RPMI7951 (cell line): ENCODE measurements at regions not wholly inside any gene's neighbourhood (a gene's known extent, or its start where the extent isn't known, plus 50 kb on each side); places are given as distances from the start of the nearest gene placed in this dataset.
A peak's percentile ranks its signal among the peaks of the same experiment; 100 is the strongest.
"Not testable (repeated sequence)": the region's sequence is repeated elsewhere in the genome, so short reads cannot be mapped to it uniquely, and the experiment has no call there.

Source experiments
- DNase-seq: peaks from one replicate; pipeline ENCODE4 v3.0.0-alpha.2; 2012; ENCODE audit warnings: low read depth

- peak; percentile 61 for DNase-seq
Observed at GRCh38 chr21:5065240-5066211, 5455.9 kb upstream of the TPTE start.

GRCh38 chr21:5066682-5067251 is 5454.6 kb upstream of the TPTE start:
- DNase-seq, result peak; percentile 68

GRCh38 chr21:5067326-5068048 is 5453.9 kb upstream of the TPTE start:
- not testable (repeated sequence) for DNase-seq

GRCh38 chr21:5068649-5069048 is 5452.7 kb upstream of the TPTE start:
- not testable (repeated sequence) for DNase-seq

- not testable (repeated sequence) for DNase-seq
Observed at GRCh38 chr21:5071180-5071579, 5450.2 kb upstream of the TPTE start.

- not testable (repeated sequence) for DNase-seq
Observed at GRCh38 chr21:5076854-5077253, 5444.5 kb upstream of the TPTE start.

GRCh38 chr21:5079361-5079760 is 5442.0 kb upstream of the TPTE start:
- not testable (repeated sequence) for DNase-seq

GRCh38 chr21:5080015-5080414 is 5441.4 kb upstream of the TPTE start:
- DNase-seq, result not testable (repeated sequence)

GRCh38 chr21:5084246-5084645 is 5437.1 kb upstream of the TPTE start:
- not testable (repeated sequence) for DNase-seq

GRCh38 chr21:5085456-5085855 is 5435.9 kb upstream of the TPTE start:
- DNase-seq, result not testable (repeated sequence)

- not testable (repeated sequence) for DNase-seq
Observed at GRCh38 chr21:5086416-5086815, 5435.0 kb upstream of the TPTE start.

GRCh38 chr21:5088820-5089219 is 5432.6 kb upstream of the TPTE start:
- DNase-seq, result not testable (repeated sequence)

GRCh38 chr21:5089399-5090089 is 5431.8 kb upstream of the TPTE start:
- DNase-seq, result not testable (repeated sequence)

- not testable (repeated sequence) for DNase-seq
Observed at GRCh38 chr21:5090132-5091079, 5431.0 kb upstream of the TPTE start.

- DNase-seq, result not testable (repeated sequence)
Observed at GRCh38 chr21:5091274-5091673, 5430.1 kb upstream of the TPTE start.

GRCh38 chr21:5095628-5096027 is 5425.8 kb upstream of the TPTE start:
- DNase-seq, result not testable (repeated sequence)

- not testable (repeated sequence) for DNase-seq
Observed at GRCh38 chr21:5098010-5098743, 5423.2 kb upstream of the TPTE start.

- not testable (repeated sequence) for DNase-seq
Observed at GRCh38 chr21:5100604-5101174, 5420.7 kb upstream of the TPTE start.

- peak; percentile 43 for DNase-seq
Observed at GRCh38 chr21:5101749-5102148, 5419.6 kb upstream of the TPTE start.
